ENCODE measurements at regions not wholly inside any gene's neighbourhood (a gene's known extent, or its start where the extent isn't known, plus 50 kb on each side); places are given as distances from the start of the nearest gene placed in this dataset.

DNA sequence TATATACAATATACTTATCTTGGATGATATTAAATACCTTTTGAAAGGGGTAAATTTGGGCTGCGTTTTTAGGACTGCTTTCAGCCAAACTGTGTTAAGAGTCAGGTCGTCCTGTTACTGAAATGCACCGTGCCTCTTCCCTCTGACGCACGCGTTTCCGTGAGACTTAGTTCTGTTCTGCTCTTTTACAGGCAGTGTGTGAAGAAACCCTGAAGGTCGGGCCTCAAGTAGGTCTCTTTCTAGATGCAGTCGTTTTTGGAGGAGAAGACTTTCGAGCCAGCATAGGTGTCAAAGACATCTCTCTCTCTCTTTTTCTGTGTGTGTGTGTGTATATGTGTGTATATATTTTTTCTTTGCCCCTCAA is 107.0 kb downstream of the ZIC5 start:
- TF ChIP-seq, protein P1, sequence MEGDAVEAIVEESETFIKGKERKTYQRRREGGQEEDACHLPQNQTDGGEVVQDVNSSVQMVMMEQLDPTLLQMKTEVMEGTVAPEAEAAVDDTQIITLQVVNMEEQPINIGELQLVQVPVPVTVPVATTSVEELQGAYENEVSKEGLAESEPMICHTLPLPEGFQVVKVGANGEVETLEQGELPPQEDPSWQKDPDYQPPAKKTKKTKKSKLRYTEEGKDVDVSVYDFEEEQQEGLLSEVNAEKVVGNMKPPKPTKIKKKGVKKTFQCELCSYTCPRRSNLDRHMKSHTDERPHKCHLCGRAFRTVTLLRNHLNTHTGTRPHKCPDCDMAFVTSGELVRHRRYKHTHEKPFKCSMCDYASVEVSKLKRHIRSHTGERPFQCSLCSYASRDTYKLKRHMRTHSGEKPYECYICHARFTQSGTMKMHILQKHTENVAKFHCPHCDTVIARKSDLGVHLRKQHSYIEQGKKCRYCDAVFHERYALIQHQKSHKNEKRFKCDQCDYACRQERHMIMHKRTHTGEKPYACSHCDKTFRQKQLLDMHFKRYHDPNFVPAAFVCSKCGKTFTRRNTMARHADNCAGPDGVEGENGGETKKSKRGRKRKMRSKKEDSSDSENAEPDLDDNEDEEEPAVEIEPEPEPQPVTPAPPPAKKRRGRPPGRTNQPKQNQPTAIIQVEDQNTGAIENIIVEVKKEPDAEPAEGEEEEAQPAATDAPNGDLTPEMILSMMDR (IDR thresholded peaks at IDR 0.05; ENCODE audit: poor library complexity): no peak
- TF ChIP-seq EZH2 (IDR thresholded peaks at IDR 0.05; ENCODE audit: borderline replicate concordance) (no peak), EZH2phosphoT487 (IDR thresholded peaks at IDR 0.05; ENCODE audit: low read depth, severe bottlenecking, unreplicated experiment) (no peak)

All from hepatocyte (in vitro differentiated cells).